Vagina (tissue), 2 donors: ENCODE measurements at regions not wholly inside any gene's neighbourhood (a gene's known extent, or its start where the extent isn't known, plus 50 kb on each side); places are given as distances from the start of the nearest gene placed in this dataset.

Experiments used
- CTCF ChIP-seq, 3 experiments: fragments of 450-650 bp in 2 of 3; fragments of 200-600 bp in 1 of 3; sonication (generic) in 1 of 3; IDR thresholded peaks; one replicate each; pipeline ENCODE4 v1.5.1; 2017 to 2019; ENCODE audit warnings: antibody characterized with exemption in 3 of 3, mild to moderate bottlenecking in 2 of 3, moderate library complexity in 2 of 3
- POLR2AphosphoS5 ChIP-seq, 2 donors: sonication (generic); formaldehyde crosslinking; IDR thresholded peaks; one replicate each; pipeline ENCODE4 v1.9.0; 2017; ENCODE audit warnings: antibody characterized with exemption in 2 of 2, mild to moderate bottlenecking in 2 of 2, low read depth in 1 of 2; ENCODE audit not compliant: insufficient read depth in 1 of 2

- TF ChIP-seq CTCF (IDR thresholded peaks at IDR 0.05): no peak
- TF ChIP-seq POLR2AphosphoS5 (IDR thresholded peaks at IDR 0.05; ENCODE audit: insufficient read depth in 1 of 2, low read depth in 1 of 2): no peak
Measured at GRCh38 chr11:98895936-98896335, 124.8 kb upstream of the CNTN5 start.
